Adrenal gland (tissue), 9 donors: ENCODE measurements at regions not wholly inside any gene's neighbourhood (a gene's known extent, or its start where the extent isn't known, plus 50 kb on each side); places are given as distances from the start of the nearest gene placed in this dataset.
"Not testable (repeated sequence)": the region's sequence is repeated elsewhere in the genome, so short reads cannot be mapped to it uniquely, and the experiment has no call there.

Source experiments
- DNase-seq, 7 donors: peaks; one replicate each; pipeline ENCODE4 v3.0.0-alpha.2; 2019 to 2020
- H3K27ac ChIP-seq, 5 donors: fragments of 200-600 bp; sonication (generic) in 4 of 5; 1 replicate in 3 of 5; 2 replicates in 2 of 5; pipeline versions ENCODE4 v1.5.1 to v1.8.0; 2016 to 2020; ENCODE audit warnings: mild to moderate bottlenecking in 1 of 5
- H3K27me3 ChIP-seq: fragments of 200-600 bp; 2 replicates; pipeline ENCODE4 v1.8.0; 2021
- H3K36me3 ChIP-seq, 2 donors: fragments of 200-600 bp; replicated peaks in 1 of 2; 1 replicate in 1 of 2; 2 replicates in 1 of 2; pipeline versions ENCODE4 v1.5.1 to v1.8.0; 2018 to 2022
- H3K4me1 ChIP-seq, 2 donors: fragments of 200-600 bp; replicated peaks in 1 of 2; 1 replicate in 1 of 2; 2 replicates in 1 of 2; pipeline versions ENCODE4 v1.5.1 to v1.8.0; 2018 to 2021
- H3K4me3 ChIP-seq, 4 donors: fragments of 200-600 bp; sonication (generic) in 3 of 4; one replicate each; pipeline ENCODE4 v1.5.1; 2016 to 2018
- H3K9me3 ChIP-seq, 3 donors: fragments of 200-600 bp; sonication (generic) in 1 of 3; replicated peaks in 1 of 3; 1 replicate in 2 of 3; 2 replicates in 1 of 3; pipeline versions ENCODE4 v1.5.1 to v1.8.0; 2016 to 2021
- POLR2A ChIP-seq, 2 donors: fragments of 450-650 bp; IDR thresholded peaks; one replicate each; pipeline ENCODE4 v1.6.1; 2017; ENCODE audit warnings: antibody characterized with exemption in 2 of 2, mild to moderate bottlenecking in 2 of 2, moderate library complexity in 1 of 2
- WGBS, 4 donors: extraction: QIAGEN DNeasy Blood & Tissue Kit in 2 of 4; methylation state at CpG; one replicate each; pipeline versions ENCODE4 v1.1.5 to v1.1.7; 2013 to 2017; 5-methylcytosine and 5-hydroxymethylcytosine counted together
- intact Hi-C, 2 donors: fragments of 100-400 bp; cut with DNase I; formaldehyde crosslinking; loops; one replicate each; pipeline versions ENCODE4 v1.14.1 to v1.15.0; 2022 to 2023
- TF ChIP-seq, protein P1 (sequence below), 6 experiments: fragments of 450-650 bp in 4 of 6; fragments of 200-600 bp in 2 of 6; sonication (generic) in 1 of 6; IDR thresholded peaks; 1 replicate in 5 of 6; 2 replicates in 1 of 6; pipeline versions ENCODE4 v1.5.1 to v1.8.0; 2016 to 2021; ENCODE audit warnings: antibody characterized with exemption in 6 of 6, mild to moderate bottlenecking in 2 of 6, moderate library complexity in 1 of 6
- donor health status: healthy with polysubstance abuse.
- donor health status: Bipolar disorder and iron deficiency.
- donor health status: DM: yes; HTN: yes; CAD: no.
- donor health status: DM: no; HTN: no; CAD: no.
- donor health status: DM: no; HTN: no; CAD: no.

DNA sequence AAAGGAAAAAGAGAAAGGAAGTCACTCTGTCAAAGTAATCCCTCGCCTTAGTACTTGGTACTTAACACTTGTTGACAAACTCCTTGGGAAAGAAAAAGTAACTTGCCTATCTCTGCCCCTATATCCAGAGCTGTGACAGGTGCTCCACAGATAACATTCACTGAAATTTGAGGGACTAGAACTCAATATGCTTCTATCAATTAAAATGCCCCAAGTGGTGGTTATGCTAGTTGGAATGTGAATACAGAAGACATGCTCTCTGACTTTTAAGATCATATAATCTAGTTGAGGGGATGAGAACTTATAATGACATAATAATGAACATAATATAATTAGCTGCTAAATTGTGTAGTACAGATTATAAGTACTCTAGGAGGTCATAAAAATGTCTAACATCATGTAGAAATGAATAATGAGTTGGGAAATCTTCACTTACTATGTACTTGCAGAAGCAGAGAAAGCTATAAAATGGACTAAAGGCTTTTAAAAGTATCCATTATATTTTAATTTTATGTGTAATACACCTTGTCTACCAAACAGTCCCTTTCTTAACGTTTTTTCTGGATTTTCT is 153.1 kb upstream of the CCDC54 start:
- H3K4me1 ChIP-seq: no peaks in the 10 kb centered on the region

DNA sequence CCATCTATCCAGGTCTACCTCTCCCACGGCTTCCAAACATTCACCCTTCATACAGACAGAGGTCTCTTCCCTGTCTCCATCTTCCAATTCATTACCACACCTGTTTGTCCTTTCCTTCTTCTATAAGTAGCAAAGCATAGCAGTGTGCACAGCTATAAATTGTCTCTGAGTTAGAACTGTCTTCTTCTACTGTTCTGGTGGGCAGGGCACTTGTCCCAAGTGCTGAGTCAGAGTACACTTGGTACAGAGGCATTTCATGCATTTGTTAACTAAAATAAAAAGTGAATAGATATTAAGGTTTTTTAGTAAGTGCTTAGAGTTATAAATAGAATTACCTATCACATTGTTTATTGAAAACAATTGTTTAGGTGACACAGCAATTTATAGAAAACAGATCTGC is 150.1 kb upstream of the CCDC54 start:
- TF ChIP-seq POLR2A (IDR thresholded peaks at IDR 0.05): no peak
- TF ChIP-seq, protein P1, sequence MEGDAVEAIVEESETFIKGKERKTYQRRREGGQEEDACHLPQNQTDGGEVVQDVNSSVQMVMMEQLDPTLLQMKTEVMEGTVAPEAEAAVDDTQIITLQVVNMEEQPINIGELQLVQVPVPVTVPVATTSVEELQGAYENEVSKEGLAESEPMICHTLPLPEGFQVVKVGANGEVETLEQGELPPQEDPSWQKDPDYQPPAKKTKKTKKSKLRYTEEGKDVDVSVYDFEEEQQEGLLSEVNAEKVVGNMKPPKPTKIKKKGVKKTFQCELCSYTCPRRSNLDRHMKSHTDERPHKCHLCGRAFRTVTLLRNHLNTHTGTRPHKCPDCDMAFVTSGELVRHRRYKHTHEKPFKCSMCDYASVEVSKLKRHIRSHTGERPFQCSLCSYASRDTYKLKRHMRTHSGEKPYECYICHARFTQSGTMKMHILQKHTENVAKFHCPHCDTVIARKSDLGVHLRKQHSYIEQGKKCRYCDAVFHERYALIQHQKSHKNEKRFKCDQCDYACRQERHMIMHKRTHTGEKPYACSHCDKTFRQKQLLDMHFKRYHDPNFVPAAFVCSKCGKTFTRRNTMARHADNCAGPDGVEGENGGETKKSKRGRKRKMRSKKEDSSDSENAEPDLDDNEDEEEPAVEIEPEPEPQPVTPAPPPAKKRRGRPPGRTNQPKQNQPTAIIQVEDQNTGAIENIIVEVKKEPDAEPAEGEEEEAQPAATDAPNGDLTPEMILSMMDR (IDR thresholded peaks at IDR 0.05): no peak
- 93 to 97% (median 94%) methylated on average over 1 of the region's 1 CpG for WGBS, 4 donors
- intact Hi-C loops: no loop called here
- Histone ChIP-seq H3K9me3 (no peaks in the 10 kb centered on the region), H3K27ac (no peak overlapping the region), H3K36me3 (no peaks in the 10 kb centered on the region), H3K4me1 (no peaks in the 10 kb centered on the region), H3K27me3 (no peaks in the 10 kb centered on the region), H3K4me3 (no peak overlapping the region)
- DNase-seq: no peak

More for the DNA sequence above, 153.1 kb upstream of the CCDC54 start:
- Histone ChIP-seq H3K4me3 (no peak overlapping the region), H3K36me3 (no peaks in the 10 kb centered on the region), H3K27ac (no peak overlapping the region), H3K9me3 (no peaks in the 10 kb centered on the region), H3K27me3 (no peaks in the 10 kb centered on the region)
- 66 to 82% (median 70%) methylated on average over 2 of the region's 2 CpGs for WGBS, 4 donors
- TF ChIP-seq POLR2A (IDR thresholded peaks at IDR 0.05): no peak
- TF ChIP-seq, protein P1 (IDR thresholded peaks at IDR 0.05): no peak
- intact Hi-C loops: no loop called here
- DNase-seq: no peak

DNA sequence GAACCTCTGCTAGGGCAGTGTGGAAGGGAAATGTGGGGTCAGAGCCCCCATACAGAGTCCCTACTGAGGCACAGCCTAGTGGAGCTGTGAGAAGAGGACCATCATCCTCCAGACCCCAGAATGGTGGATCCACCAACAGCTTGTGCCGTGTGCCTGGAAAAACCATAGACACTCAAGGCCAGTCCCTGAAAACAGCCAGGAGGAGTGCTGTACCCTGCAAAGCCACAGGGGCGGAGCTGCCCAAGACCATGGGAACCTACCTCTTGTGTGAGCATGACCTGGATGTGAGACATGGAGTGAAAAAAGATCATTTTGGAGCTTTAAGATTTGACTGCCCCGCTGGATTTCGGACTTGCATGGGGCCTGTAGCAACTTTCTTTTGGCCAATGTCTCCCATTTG is 143.4 kb upstream of the CCDC54 start:
- not testable (repeated sequence) for H3K27me3 ChIP-seq, H3K4me3 ChIP-seq, H3K9me3 ChIP-seq, H3K36me3 ChIP-seq, DNase-seq, H3K27ac ChIP-seq
- intact Hi-C loops: loop anchor here in 1 of 2 donors (10.0 kb wide), 1 partner anchor 191 kb away; no protein-coding TSS in a partner anchor
- WGBS, 4 donors: 93 to 97% (median 94%) methylated on average over 4 of the region's 4 CpGs
- H3K4me1 ChIP-seq: peaks cover 11% of the 10 kb centered on the region in 2 donors

DNA sequence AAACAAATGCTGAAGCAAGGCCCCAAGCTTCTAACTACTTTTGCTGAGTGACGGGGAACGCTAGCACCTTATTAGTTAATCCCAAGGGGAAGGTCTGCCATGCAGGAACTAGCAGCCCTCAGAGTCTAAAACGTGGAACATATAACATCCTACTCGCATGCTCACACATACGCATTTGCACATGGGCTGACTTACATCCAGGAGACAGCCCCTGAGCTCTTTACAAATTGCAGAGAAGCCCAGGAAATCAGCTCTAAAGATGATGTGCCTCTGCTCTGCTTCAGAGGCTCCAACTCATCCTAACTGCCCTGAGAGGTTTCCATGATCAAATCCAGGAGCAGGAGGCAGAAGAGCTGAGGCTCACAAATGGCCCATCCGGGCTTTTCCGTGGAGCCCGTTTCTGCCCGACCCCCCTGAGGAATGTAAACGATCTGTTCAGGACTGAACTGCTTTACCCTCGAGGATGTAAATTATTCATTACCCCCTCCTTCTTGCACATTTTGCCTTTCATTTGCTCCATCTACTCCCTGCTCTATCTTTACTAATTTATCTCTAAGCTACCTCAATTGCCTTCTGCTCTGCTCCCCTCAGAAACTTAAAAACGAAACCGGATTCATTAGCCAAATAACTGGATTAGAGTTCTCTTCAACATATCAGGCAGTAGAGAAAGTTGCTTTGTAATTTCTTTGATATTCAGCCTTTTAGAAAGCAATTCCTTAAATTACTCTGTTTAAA is 141.9 kb upstream of the CCDC54 start:
- Histone ChIP-seq H3K27me3 (no peaks in the 10 kb centered on the region), H3K36me3 (no peaks in the 10 kb centered on the region), H3K9me3 (no peaks in the 10 kb centered on the region), H3K4me3 (peak overlapping the region; percentile 14 to 69 (median 21)), H3K27ac (peak overlapping the region in 4 of 5 donors; percentile 67 to 80 (median 74)), H3K4me1 (peaks cover 11 to 22% of the 10 kb centered on the region in 2 donors)
- peak in 3 of 7 donors; percentile 17 to 26 (median 21) for DNase-seq
- whole genome bisulfite sequencing, 4 donors: 43 to 56% (median 47%) methylated on average over 13 of the region's 13 CpGs
- intact Hi-C loops: loop anchor here in 1 of 2 donors (10.0 kb wide), 1 partner anchor 189 kb away; no protein-coding TSS in a partner anchor
- TF ChIP-seq POLR2A (IDR thresholded peaks at IDR 0.05): no peak
- TF ChIP-seq, protein P1 (IDR thresholded peaks at IDR 0.05): no peak
